ENCODE measurements at regions not wholly inside any gene's neighbourhood (a gene's known extent, or its start where the extent isn't known, plus 50 kb on each side); places are given as distances from the start of the nearest gene placed in this dataset.

GRCh38 chr17:33492731-33493265 lies 199.7 kb upstream of the ASIC2 start:
- intact Hi-C loops (cut with micrococcal nuclease) = no loop called here
- no peak overlapping the region for H3K27ac ChIP-seq (ENCODE audit: low read length in 2 of 2)
- CTCF ChIA-PET = no interaction called here

DNA sequence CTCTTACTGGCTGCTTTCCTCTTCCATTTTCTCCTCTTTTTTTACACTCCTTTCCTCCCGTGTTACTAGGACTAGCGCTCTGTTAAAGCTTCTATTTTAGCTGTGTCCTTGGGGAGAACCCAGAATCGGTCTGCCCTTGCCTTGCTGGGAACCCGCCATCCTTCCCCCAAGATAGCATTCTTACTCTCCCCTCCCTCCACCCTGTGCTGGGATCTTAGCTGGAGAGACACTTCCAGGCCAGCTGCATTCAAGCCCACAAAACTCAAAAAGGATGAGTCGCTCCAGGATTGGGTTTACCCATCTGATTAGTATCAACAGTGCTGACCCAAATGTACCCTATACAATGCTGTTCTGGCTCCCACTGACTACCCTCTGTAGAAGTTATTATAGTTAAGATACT lies 200.5 kb upstream of the ASIC2 start:
- no peak overlapping the region for H3K4me3 Mint-ChIP-seq
- Histone ChIP-seq H3K27me3 (replicated peaks in 1 of 4; ENCODE audit: control extremely low read depth in 1 of 4, control insufficient read depth in 3 of 4, insufficient read depth in 4 of 4, low read length in 3 of 4) (no peaks in the 10 kb centered on the region), H3K4me2 (replicated peaks; ENCODE audit: low read depth, low read length, poor library complexity, severe bottlenecking) (no peak overlapping the region), H2AFZ (ENCODE audit: insufficient read depth, low read depth, low read length, poor library complexity, severe bottlenecking) (no peak overlapping the region), H3K27ac (ENCODE audit: low read length in 2 of 2) (no peak overlapping the region), H3K9ac (ENCODE audit: low read length) (no peak overlapping the region), H3K9me3 (ENCODE audit: control extremely low read depth in 1 of 3, control insufficient read depth in 2 of 3, insufficient read depth in 1 of 3, low read length in 2 of 3) (peaks cover 0 to 3% (median 0%) of the 10 kb centered on the region in 3 donors), H3K79me2 (ENCODE audit: control insufficient read depth, insufficient read depth, low read length) (no peaks in the 10 kb centered on the region), H3K4me3 (ENCODE audit: control extremely low read depth in 1 of 5, extremely low read depth in 1 of 5, insufficient read depth in 1 of 5, low read depth in 2 of 5, low read length in 4 of 5) (no peak overlapping the region), H3K36me3 (replicated peaks in 1 of 2; ENCODE audit: control extremely low read depth in 1 of 2, control insufficient read depth in 1 of 2, extremely low read depth in 1 of 2, insufficient read depth in 2 of 2, low read length in 1 of 2) (no peaks in the 10 kb centered on the region), H4K20me1 (ENCODE audit: control insufficient read depth, insufficient read depth, low read length, poor library complexity, severe bottlenecking) (no peaks in the 10 kb centered on the region), H3K4me1 (ENCODE audit: control insufficient read depth in 2 of 2, insufficient read depth in 2 of 2, low read length in 2 of 2) (no peaks in the 10 kb centered on the region)
- DNase-seq = no peak
- CTCF ChIA-PET = no interaction called here
- no peak overlapping the region for H3K27ac Mint-ChIP-seq
- TF ChIP-seq, protein P1, sequence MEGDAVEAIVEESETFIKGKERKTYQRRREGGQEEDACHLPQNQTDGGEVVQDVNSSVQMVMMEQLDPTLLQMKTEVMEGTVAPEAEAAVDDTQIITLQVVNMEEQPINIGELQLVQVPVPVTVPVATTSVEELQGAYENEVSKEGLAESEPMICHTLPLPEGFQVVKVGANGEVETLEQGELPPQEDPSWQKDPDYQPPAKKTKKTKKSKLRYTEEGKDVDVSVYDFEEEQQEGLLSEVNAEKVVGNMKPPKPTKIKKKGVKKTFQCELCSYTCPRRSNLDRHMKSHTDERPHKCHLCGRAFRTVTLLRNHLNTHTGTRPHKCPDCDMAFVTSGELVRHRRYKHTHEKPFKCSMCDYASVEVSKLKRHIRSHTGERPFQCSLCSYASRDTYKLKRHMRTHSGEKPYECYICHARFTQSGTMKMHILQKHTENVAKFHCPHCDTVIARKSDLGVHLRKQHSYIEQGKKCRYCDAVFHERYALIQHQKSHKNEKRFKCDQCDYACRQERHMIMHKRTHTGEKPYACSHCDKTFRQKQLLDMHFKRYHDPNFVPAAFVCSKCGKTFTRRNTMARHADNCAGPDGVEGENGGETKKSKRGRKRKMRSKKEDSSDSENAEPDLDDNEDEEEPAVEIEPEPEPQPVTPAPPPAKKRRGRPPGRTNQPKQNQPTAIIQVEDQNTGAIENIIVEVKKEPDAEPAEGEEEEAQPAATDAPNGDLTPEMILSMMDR (IDR thresholded peaks at IDR 0.05) = no peak
- no peak for TF ChIP-seq EZH2 (IDR thresholded peaks at IDR 0.05; ENCODE audit: borderline replicate concordance, insufficient read depth, low read depth, low read length, poor library complexity, severe bottlenecking)
- peaks cover 3% of the 10 kb centered on the region for H3K27me3 Mint-ChIP-seq
- intact Hi-C loops (cut with micrococcal nuclease) = no loop called here
- POLR2A ChIA-PET = no interaction called here
- no peaks in the 10 kb centered on the region for H3K4me1 Mint-ChIP-seq
- ATAC-seq (ENCODE audit: low read depth) = no peak
- H3K9me3 Mint-ChIP-seq (ENCODE audit: insufficient read depth) = no peaks in the 10 kb centered on the region
- WGBS (ENCODE audit: insufficient coverage) = 94% methylated on average over 4 of the region's 5 CpGs

More at GRCh38 chr17:33492731-33493265, 199.7 kb upstream of the ASIC2 start:
- H3K4me1 Mint-ChIP-seq = no peaks in the 10 kb centered on the region
- Histone ChIP-seq H3K79me2 (ENCODE audit: control insufficient read depth, insufficient read depth, low read length) (no peaks in the 10 kb centered on the region), H3K27me3 (replicated peaks in 1 of 4; ENCODE audit: control extremely low read depth in 1 of 4, control insufficient read depth in 3 of 4, insufficient read depth in 4 of 4, low read length in 3 of 4) (no peaks in the 10 kb centered on the region), H4K20me1 (ENCODE audit: control insufficient read depth, insufficient read depth, low read length, poor library complexity, severe bottlenecking) (no peaks in the 10 kb centered on the region), H3K36me3 (replicated peaks in 1 of 2; ENCODE audit: control extremely low read depth in 1 of 2, control insufficient read depth in 1 of 2, extremely low read depth in 1 of 2, insufficient read depth in 2 of 2, low read length in 1 of 2) (no peaks in the 10 kb centered on the region), H3K9ac (ENCODE audit: low read length) (no peak overlapping the region), H3K4me3 (ENCODE audit: control extremely low read depth in 1 of 5, extremely low read depth in 1 of 5, insufficient read depth in 1 of 5, low read depth in 2 of 5, low read length in 4 of 5) (no peak overlapping the region), H3K4me2 (replicated peaks; ENCODE audit: low read depth, low read length, poor library complexity, severe bottlenecking) (no peak overlapping the region), H3K4me1 (ENCODE audit: control insufficient read depth in 2 of 2, insufficient read depth in 2 of 2, low read length in 2 of 2) (no peaks in the 10 kb centered on the region), H3K9me3 (ENCODE audit: control extremely low read depth in 1 of 3, control insufficient read depth in 2 of 3, insufficient read depth in 1 of 3, low read length in 2 of 3) (peaks cover 0 to 3% (median 0%) of the 10 kb centered on the region in 3 donors), H2AFZ (ENCODE audit: insufficient read depth, low read depth, low read length, poor library complexity, severe bottlenecking) (no peak overlapping the region)
- TF ChIP-seq, protein P1 (IDR thresholded peaks at IDR 0.05) = no peak
- no peak for TF ChIP-seq EZH2 (IDR thresholded peaks at IDR 0.05; ENCODE audit: borderline replicate concordance, insufficient read depth, low read depth, low read length, poor library complexity, severe bottlenecking)
- no peaks in the 10 kb centered on the region for H3K9me3 Mint-ChIP-seq (ENCODE audit: insufficient read depth)
- WGBS (ENCODE audit: insufficient coverage) = 65% methylated on average over 3 of the region's 3 CpGs
- H3K27me3 Mint-ChIP-seq = peaks cover 6% of the 10 kb centered on the region
- H3K4me3 Mint-ChIP-seq = no peak overlapping the region
- no peak overlapping the region for H3K27ac Mint-ChIP-seq
- no peak for ATAC-seq (ENCODE audit: low read depth)
- DNase-seq = no peak
- POLR2A ChIA-PET = no interaction called here
